SK-N-SH treated with all-trans-retinoic acid at 6 μM for 48 hours (cell line): ENCODE measurements at regions not wholly inside any gene's neighbourhood (a gene's known extent, or its start where the extent isn't known, plus 50 kb on each side); places are given as distances from the start of the nearest gene placed in this dataset.

Source experiments
- ATAC-seq: fragments of 200-7000 bp; cut with Tn5 transposase; 3 replicates; pipeline ENCODE4 v1.9.1; 2020; ENCODE audit warnings: mild to moderate bottlenecking, moderate library complexity
- BACH2 ChIP-seq: fragments of 250-450 bp; sonication (Bioruptor Pico); IDR thresholded peaks from 2 replicates; pipeline ENCODE4 v1.9.0; 2021; ENCODE audit warnings: mild to moderate bottlenecking, borderline replicate concordance
- CSDC2 ChIP-seq: fragments of 250-450 bp; sonication (Bioruptor Pico); IDR thresholded peaks from 2 replicates; pipeline ENCODE4 v1.5.0; 2020; ENCODE audit warnings: mild to moderate bottlenecking, moderate library complexity
- GLIS3 ChIP-seq: fragments of 250-450 bp; sonication (Bioruptor Pico); IDR thresholded peaks from 2 replicates; pipeline ENCODE4 v1.5.0; 2020; ENCODE audit warnings: mild to moderate bottlenecking, moderate library complexity
- ISL1 ChIP-seq: fragments of 250-450 bp; sonication (Bioruptor Pico); IDR thresholded peaks from 2 replicates; pipeline ENCODE4 v2.1.2; 2022; ENCODE audit warnings: mild to moderate bottlenecking, moderate library complexity
- OSR1 ChIP-seq: fragments of 250-450 bp; sonication (Bioruptor Pico); IDR thresholded peaks from 2 replicates; pipeline ENCODE4 v1.8.0; 2022; ENCODE audit warnings: moderate library complexity, mild to moderate bottlenecking, inconsistent platforms
- PPARA ChIP-seq: fragments of 250-450 bp; sonication (Bioruptor Pico); IDR thresholded peaks from 2 replicates; pipeline ENCODE4 v1.5.0; 2020; ENCODE audit warnings: mild to moderate bottlenecking, borderline replicate concordance
- SNAI2 ChIP-seq: fragments of 250-450 bp; sonication (Bioruptor Pico); IDR thresholded peaks from 2 replicates; pipeline ENCODE4 v1.5.0; 2020; ENCODE audit warnings: mild to moderate bottlenecking, moderate library complexity
- TCF4 ChIP-seq: fragments of 250-450 bp; sonication (Bioruptor Pico); IDR thresholded peaks from 2 replicates; pipeline ENCODE4 v1.8.0; 2021; ENCODE audit warnings: mild to moderate bottlenecking, moderate library complexity, borderline replicate concordance
- TOX ChIP-seq: fragments of 250-450 bp; sonication (Bioruptor Pico); IDR thresholded peaks from 2 replicates; pipeline ENCODE4 v1.8.0; 2021; ENCODE audit warnings: mild to moderate bottlenecking, moderate library complexity, borderline replicate concordance
- ZC3H10 ChIP-seq: fragments of 250-450 bp; sonication (Bioruptor Pico); IDR thresholded peaks from 2 replicates; pipeline ENCODE4 v1.5.1; 2021; ENCODE audit warnings: mild to moderate bottlenecking, moderate library complexity
- ZFP3 ChIP-seq: fragments of 250-450 bp; sonication (Bioruptor Pico); IDR thresholded peaks from 2 replicates; pipeline ENCODE4 v1.5.0; 2020; ENCODE audit warnings: mild to moderate bottlenecking, moderate library complexity
- ZFP30 ChIP-seq: fragments of 450-650 bp; formaldehyde crosslinking; IDR thresholded peaks from 2 replicates; pipeline ENCODE4 v1.5.0; 2022; ENCODE audit warnings: mild to moderate bottlenecking, moderate library complexity
- ZNF565 ChIP-seq: fragments of 450-650 bp; formaldehyde crosslinking; conservative IDR thresholded peaks from 2 replicates; pipeline ENCODE4 v1.5.0; 2020; ENCODE audit warnings: low read depth, mild to moderate bottlenecking, moderate library complexity
- ZNF70 ChIP-seq: fragments of 450-650 bp; formaldehyde crosslinking; IDR thresholded peaks from 2 replicates; pipeline ENCODE4 v1.5.0; 2020; ENCODE audit warnings: mild to moderate bottlenecking, moderate library complexity
- ZNF8 ChIP-seq: fragments of 450-650 bp; formaldehyde crosslinking; IDR thresholded peaks from 2 replicates; pipeline ENCODE4 v1.5.0; 2020; ENCODE audit warnings: mild to moderate bottlenecking, moderate library complexity
- TF ChIP-seq, protein P1 (sequence below): fragments of 250-450 bp; sonication (Bioruptor Pico); IDR thresholded peaks from 2 replicates; pipeline ENCODE4 v1.8.0; 2020; ENCODE audit warnings: mild to moderate bottlenecking, moderate library complexity, borderline replicate concordance
- TF ChIP-seq, protein P2 (sequence below): fragments of 250-450 bp; sonication (Bioruptor Pico); IDR thresholded peaks from 2 replicates; pipeline ENCODE4 v1.5.1; 2020; ENCODE audit warnings: low read depth, mild to moderate bottlenecking, moderate library complexity
- TF ChIP-seq, protein P3 (sequence below): fragments of 250-450 bp; sonication (Bioruptor Pico); IDR thresholded peaks from 2 replicates; pipeline ENCODE4 v1.5.0; 2020; ENCODE audit warnings: mild to moderate bottlenecking, moderate library complexity
- TF ChIP-seq, protein P4 (sequence below): fragments of 250-450 bp; sonication (Bioruptor Pico); IDR thresholded peaks from 2 replicates; pipeline ENCODE4 v1.5.1; 2021; ENCODE audit warnings: mild to moderate bottlenecking, moderate library complexity
- TF ChIP-seq, protein P5 (sequence below): fragments of 250-450 bp; sonication (Bioruptor Pico); IDR thresholded peaks from 2 replicates; pipeline ENCODE4 v1.8.0; 2021; ENCODE audit warnings: low read depth, mild to moderate bottlenecking, moderate library complexity, borderline replicate concordance

DNA sequence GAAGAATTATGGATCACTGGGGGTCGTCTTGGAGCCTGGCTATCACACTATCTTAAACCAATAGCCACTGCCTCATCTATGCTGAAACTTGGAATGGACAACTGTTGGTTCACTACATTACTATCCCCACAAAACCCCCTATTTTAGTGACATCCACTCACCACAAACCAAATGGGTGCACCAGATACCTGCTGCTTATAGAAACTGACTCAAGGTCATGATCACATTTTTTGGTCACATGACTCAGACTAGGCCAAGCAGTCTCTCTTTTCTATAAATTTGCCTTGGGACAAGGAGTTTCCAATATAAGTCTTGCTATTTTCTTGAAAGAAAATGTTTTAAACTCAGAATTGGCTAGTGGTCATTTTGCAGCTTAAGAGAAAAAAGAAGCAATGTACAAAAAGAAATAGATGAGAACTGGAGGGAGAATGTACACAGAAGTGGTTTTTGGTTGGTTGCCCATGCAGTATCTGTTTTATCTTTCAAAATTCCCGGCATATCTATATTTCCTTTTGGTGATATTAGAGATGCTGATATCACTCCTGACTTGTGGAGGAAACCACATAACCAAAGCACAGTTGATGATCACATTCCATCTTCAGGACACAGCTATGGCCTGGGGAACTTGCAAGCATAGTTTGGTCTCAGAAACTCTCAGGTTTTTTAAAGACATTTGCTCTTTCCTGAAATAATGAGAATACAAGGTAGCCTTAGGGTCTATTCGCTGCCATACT is 85.2 kb upstream of the CACNA2D1 start:
- no peak for TF ChIP-seq ZNF565
- no peak for TF ChIP-seq ZNF8 (CRISPR knock-in tag)
- TF ChIP-seq GLIS3 (CRISPR knock-in tag), result no peak
- no peak for TF ChIP-seq ZFP3 (CRISPR knock-in tag)
- TF ChIP-seq CSDC2, result no peak
- TF ChIP-seq, protein P1, sequence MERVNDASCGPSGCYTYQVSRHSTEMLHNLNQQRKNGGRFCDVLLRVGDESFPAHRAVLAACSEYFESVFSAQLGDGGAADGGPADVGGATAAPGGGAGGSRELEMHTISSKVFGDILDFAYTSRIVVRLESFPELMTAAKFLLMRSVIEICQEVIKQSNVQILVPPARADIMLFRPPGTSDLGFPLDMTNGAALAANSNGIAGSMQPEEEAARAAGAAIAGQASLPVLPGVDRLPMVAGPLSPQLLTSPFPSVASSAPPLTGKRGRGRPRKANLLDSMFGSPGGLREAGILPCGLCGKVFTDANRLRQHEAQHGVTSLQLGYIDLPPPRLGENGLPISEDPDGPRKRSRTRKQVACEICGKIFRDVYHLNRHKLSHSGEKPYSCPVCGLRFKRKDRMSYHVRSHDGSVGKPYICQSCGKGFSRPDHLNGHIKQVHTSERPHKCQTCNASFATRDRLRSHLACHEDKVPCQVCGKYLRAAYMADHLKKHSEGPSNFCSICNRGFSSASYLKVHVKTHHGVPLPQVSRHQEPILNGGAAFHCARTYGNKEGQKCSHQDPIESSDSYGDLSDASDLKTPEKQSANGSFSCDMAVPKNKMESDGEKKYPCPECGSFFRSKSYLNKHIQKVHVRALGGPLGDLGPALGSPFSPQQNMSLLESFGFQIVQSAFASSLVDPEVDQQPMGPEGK (CRISPR knock-in tag), result no peak
- TF ChIP-seq ZNF70, result no peak
- no peak for TF ChIP-seq OSR1
- no peak for TF ChIP-seq BACH2 (CRISPR knock-in tag)
- TF ChIP-seq TCF4, result no peak
- no peak for TF ChIP-seq TOX (CRISPR knock-in tag)
- no peak for TF ChIP-seq PPARA (CRISPR knock-in tag)
- TF ChIP-seq ZC3H10 (CRISPR knock-in tag), result no peak
- TF ChIP-seq, protein P2, sequence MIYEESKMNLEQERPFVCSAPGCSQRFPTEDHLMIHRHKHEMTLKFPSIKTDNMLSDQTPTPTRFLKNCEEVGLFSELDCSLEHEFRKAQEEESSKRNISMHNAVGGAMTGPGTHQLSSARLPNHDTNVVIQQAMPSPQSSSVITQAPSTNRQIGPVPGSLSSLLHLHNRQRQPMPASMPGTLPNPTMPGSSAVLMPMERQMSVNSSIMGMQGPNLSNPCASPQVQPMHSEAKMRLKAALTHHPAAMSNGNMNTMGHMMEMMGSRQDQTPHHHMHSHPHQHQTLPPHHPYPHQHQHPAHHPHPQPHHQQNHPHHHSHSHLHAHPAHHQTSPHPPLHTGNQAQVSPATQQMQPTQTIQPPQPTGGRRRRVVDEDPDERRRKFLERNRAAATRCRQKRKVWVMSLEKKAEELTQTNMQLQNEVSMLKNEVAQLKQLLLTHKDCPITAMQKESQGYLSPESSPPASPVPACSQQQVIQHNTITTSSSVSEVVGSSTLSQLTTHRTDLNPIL (CRISPR knock-in tag), result no peak
- TF ChIP-seq, protein P3, sequence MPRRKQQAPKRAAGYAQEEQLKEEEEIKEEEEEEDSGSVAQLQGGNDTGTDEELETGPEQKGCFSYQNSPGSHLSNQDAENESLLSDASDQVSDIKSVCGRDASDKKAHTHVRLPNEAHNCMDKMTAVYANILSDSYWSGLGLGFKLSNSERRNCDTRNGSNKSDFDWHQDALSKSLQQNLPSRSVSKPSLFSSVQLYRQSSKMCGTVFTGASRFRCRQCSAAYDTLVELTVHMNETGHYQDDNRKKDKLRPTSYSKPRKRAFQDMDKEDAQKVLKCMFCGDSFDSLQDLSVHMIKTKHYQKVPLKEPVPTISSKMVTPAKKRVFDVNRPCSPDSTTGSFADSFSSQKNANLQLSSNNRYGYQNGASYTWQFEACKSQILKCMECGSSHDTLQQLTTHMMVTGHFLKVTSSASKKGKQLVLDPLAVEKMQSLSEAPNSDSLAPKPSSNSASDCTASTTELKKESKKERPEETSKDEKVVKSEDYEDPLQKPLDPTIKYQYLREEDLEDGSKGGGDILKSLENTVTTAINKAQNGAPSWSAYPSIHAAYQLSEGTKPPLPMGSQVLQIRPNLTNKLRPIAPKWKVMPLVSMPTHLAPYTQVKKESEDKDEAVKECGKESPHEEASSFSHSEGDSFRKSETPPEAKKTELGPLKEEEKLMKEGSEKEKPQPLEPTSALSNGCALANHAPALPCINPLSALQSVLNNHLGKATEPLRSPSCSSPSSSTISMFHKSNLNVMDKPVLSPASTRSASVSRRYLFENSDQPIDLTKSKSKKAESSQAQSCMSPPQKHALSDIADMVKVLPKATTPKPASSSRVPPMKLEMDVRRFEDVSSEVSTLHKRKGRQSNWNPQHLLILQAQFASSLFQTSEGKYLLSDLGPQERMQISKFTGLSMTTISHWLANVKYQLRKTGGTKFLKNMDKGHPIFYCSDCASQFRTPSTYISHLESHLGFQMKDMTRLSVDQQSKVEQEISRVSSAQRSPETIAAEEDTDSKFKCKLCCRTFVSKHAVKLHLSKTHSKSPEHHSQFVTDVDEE (CRISPR knock-in tag), result no peak
- TF ChIP-seq ZFP30 (CRISPR knock-in tag), result no peak
- no peak for TF ChIP-seq ISL1 (CRISPR knock-in tag)
- TF ChIP-seq, protein P4, sequence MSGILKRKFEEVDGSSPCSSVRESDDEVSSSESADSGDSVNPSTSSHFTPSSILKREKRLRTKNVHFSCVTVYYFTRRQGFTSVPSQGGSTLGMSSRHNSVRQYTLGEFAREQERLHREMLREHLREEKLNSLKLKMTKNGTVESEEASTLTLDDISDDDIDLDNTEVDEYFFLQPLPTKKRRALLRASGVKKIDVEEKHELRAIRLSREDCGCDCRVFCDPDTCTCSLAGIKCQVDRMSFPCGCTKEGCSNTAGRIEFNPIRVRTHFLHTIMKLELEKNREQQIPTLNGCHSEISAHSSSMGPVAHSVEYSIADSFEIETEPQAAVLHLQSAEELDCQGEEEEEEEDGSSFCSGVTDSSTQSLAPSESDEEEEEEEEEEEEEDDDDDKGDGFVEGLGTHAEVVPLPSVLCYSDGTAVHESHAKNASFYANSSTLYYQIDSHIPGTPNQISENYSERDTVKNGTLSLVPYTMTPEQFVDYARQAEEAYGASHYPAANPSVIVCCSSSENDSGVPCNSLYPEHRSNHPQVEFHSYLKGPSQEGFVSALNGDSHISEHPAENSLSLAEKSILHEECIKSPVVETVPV (CRISPR knock-in tag), result no peak
- TF ChIP-seq SNAI2, result no peak
- ATAC-seq, result no peak

DNA sequence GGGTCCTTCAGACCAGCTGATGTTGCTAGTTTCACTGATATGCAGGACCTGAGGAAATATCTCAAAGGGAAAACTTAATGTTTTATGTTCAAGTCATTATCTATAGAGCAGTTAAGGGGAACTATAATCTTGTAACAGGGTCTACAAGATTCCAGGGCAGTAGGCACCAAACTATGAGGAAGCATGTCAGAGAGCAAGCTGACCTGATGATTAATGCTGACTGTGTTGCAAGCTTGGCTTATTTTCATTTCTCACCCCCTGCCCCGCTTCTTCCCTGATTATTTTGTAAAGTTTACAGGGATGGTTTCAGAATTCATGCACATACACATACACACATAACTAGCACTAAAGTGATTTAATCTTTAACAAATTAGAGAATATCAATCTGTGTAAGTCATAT is 84.3 kb upstream of the CACNA2D1 start:
- no peak for ATAC-seq
- TF ChIP-seq, protein P1 (CRISPR knock-in tag), result no peak
- TF ChIP-seq, protein P5, sequence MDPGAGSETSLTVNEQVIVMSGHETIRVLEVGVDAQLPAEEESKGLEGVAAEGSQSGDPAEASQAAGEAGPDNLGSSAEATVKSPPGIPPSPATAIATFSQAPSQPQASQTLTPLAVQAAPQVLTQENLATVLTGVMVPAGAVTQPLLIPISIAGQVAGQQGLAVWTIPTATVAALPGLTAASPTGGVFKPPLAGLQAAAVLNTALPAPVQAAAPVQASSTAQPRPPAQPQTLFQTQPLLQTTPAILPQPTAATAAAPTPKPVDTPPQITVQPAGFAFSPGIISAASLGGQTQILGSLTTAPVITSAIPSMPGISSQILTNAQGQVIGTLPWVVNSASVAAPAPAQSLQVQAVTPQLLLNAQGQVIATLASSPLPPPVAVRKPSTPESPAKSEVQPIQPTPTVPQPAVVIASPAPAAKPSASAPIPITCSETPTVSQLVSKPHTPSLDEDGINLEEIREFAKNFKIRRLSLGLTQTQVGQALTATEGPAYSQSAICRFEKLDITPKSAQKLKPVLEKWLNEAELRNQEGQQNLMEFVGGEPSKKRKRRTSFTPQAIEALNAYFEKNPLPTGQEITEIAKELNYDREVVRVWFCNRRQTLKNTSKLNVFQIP (CRISPR knock-in tag), result no peak
- TF ChIP-seq, protein P2 (CRISPR knock-in tag), result no peak
- TF ChIP-seq OSR1, result no peak
- TF ChIP-seq, all 23 proteins: peak for 0
